Thyroid gland (tissue), 4 donors: ENCODE measurements at regions not wholly inside any gene's neighbourhood (a gene's known extent, or its start where the extent isn't known, plus 50 kb on each side); places are given as distances from the start of the nearest gene placed in this dataset.

Source experiments
- CTCF ChIP-seq, 6 experiments: fragments of 200-600 bp in 3 of 6; fragments of 450-650 bp in 3 of 6; sonication (generic) in 3 of 6; IDR thresholded peaks; one replicate each; pipeline ENCODE4 v1.5.1; 2016 to 2019; ENCODE audit warnings: antibody characterized with exemption in 6 of 6, mild to moderate bottlenecking in 2 of 6, inconsistent platforms in 1 of 6, moderate library complexity in 1 of 6
- POLR2A ChIP-seq, 2 donors: fragments of 450-650 bp; IDR thresholded peaks; one replicate each; pipeline ENCODE4 v1.6.1; 2017; ENCODE audit warnings: antibody characterized with exemption in 2 of 2, mild to moderate bottlenecking in 2 of 2, moderate library complexity in 1 of 2

GRCh38 chr2:175824243-175824642, 177.8 kb downstream of the LNPK start:
- TF ChIP-seq POLR2A (IDR thresholded peaks at IDR 0.05) (no peak), CTCF (IDR thresholded peaks at IDR 0.05) (no peak)
